PFSK-1 (cell line): ENCODE measurements at regions not wholly inside any gene's neighbourhood (a gene's known extent, or its start where the extent isn't known, plus 50 kb on each side); places are given as distances from the start of the nearest gene placed in this dataset.

Experiments used
- FOXP2 ChIP-seq: optimal IDR thresholded peaks from 2 replicates; pipeline ENCODE3; 2011; ENCODE audit warnings: borderline replicate concordance, control low read depth, inconsistent platforms; ENCODE audit not compliant: insufficient read depth; ENCODE audit errors: extremely low read length, extremely low read depth
- POLR2AphosphoS5 ChIP-seq: IDR thresholded peaks from 2 replicates; pipeline ENCODE4 v1.6.1; 2012; ENCODE audit warnings: low read depth, mild to moderate bottlenecking, control low read depth, low read length, moderate library complexity
- REST ChIP-seq, 2 experiments: IDR thresholded peaks; 2 replicates each; pipeline versions ENCODE4 v1.6.1 to v1.8.0; 2011 to 2012; ENCODE audit warnings: low read depth in 2 of 2, low read length in 2 of 2, control low read depth in 1 of 2, inconsistent platforms in 1 of 2, mild to moderate bottlenecking in 1 of 2, moderate library complexity in 1 of 2; ENCODE audit not compliant: insufficient read depth in 1 of 2
- SIN3A ChIP-seq: IDR thresholded peaks from 2 replicates; pipeline ENCODE4 v1.6.1; 2012; ENCODE audit warnings: mild to moderate bottlenecking, low read length, moderate library complexity, borderline replicate concordance; ENCODE audit not compliant: insufficient read depth
- TAF1 ChIP-seq: IDR thresholded peaks from 2 replicates; pipeline ENCODE4 v1.6.1; 2012; ENCODE audit warnings: low read length, control low read depth, borderline replicate concordance; ENCODE audit not compliant: insufficient read depth

- no peak for TF ChIP-seq TAF1
- TF ChIP-seq POLR2AphosphoS5 = no peak
- no peak for TF ChIP-seq SIN3A
- no peak for TF ChIP-seq REST (IDR thresholded peaks at IDR 0.05; ENCODE audit: insufficient read depth in 1 of 2, low read depth in 2 of 2, low read length in 2 of 2)
- TF ChIP-seq FOXP2 = no peak
These were observed 188.1 kb downstream of the MINAR1 start for GRCh38 chr15:79620112-79620857.

GRCh38 chr15:79623488-79623887 is 191.4 kb downstream of the MINAR1 start:
- TF ChIP-seq REST (IDR thresholded peaks at IDR 0.05; ENCODE audit: insufficient read depth in 1 of 2, low read depth in 2 of 2, low read length in 2 of 2) (no peak), POLR2AphosphoS5 (no peak), TAF1 (no peak), SIN3A (no peak), FOXP2 (no peak)

- no peak for TF ChIP-seq REST (IDR thresholded peaks at IDR 0.05; ENCODE audit: insufficient read depth in 1 of 2, low read depth in 2 of 2, low read length in 2 of 2)
- TF ChIP-seq POLR2AphosphoS5 = no peak
- no peak for TF ChIP-seq SIN3A
- no peak for TF ChIP-seq TAF1
These were observed 197.6 kb downstream of the MINAR1 start for GRCh38 chr15:79629687-79630086.

- TF ChIP-seq SIN3A = no peak
- TF ChIP-seq REST (IDR thresholded peaks at IDR 0.05; ENCODE audit: insufficient read depth in 1 of 2, low read depth in 2 of 2, low read length in 2 of 2) = no peak
- no peak for TF ChIP-seq TAF1
- TF ChIP-seq POLR2AphosphoS5 = no peak
- no peak for TF ChIP-seq FOXP2
These were observed 200.3 kb downstream of the MINAR1 start for GRCh38 chr15:79632457-79632856.
